HG02981 (cell line): ENCODE measurements at regions not wholly inside any gene's neighbourhood (a gene's known extent, or its start where the extent isn't known, plus 50 kb on each side); places are given as distances from the start of the nearest gene placed in this dataset.

Experiments used
- ATAC-seq: cut with Tn5 transposase; IDR thresholded peaks from one replicate; pipeline ENCODE4 v1.9.1; 2021; ENCODE audit warnings: mild to moderate bottlenecking, moderate library complexity; ENCODE audit not compliant: unreplicated experiment

- ATAC-seq, result no peak
Observed at GRCh38 chr3:174398761-174399160, 460.4 kb upstream of the NAALADL2 start.

- ATAC-seq, result no peak
Observed at GRCh38 chr3:174403831-174404230, 455.3 kb upstream of the NAALADL2 start.

- ATAC-seq, result no peak
Observed at GRCh38 chr3:174408310-174408709, 450.8 kb upstream of the NAALADL2 start.

GRCh38 chr3:174409086-174409743 is 449.9 kb upstream of the NAALADL2 start:
- ATAC-seq, result no peak

- ATAC-seq, result no peak
Observed at GRCh38 chr3:174413062-174413912, 445.8 kb upstream of the NAALADL2 start.

- ATAC-seq, result no peak
Observed at GRCh38 chr3:174414902-174415301, 444.2 kb upstream of the NAALADL2 start.

DNA sequence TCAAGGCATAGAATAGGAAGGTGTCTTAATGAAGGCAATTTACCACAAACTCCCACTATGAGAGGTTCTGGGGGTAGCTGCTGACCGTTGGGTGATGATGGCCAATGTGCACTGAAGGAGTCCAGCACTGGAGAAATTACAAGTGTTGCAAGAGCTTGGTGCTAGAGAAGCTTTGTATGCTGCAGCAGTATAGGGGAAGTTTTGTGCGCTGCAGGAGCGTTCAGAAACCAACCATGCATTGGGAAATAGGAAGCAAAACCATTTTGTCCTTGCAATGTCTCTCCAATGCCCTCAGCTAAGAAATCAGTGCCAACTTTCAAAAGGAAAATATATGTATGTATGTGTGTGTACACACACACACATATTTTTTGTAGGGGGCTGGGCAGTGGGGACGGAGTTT is 441.6 kb upstream of the NAALADL2 start:
- no peak for ATAC-seq

- ATAC-seq, result no peak
Observed at GRCh38 chr3:174419216-174419615, 439.9 kb upstream of the NAALADL2 start.

DNA sequence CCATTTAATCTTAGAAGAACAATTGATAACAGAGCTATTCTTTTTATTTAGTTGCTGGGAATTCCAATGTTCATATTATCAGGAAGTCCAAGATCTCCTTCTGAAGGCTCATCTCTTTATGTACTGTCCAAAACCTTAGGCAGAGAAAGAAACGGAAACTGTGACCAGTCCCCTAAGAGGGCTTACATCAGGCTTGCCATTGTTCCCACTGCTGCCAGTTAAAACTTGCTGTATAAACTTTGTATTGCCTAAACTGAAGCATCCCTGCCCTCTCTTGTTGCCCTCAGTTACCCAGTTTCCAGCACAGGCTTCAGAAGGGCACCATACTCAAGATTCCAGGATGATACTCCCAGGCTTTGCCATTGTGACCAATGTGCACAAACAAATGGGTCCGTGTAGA is 435.2 kb upstream of the NAALADL2 start:
- no peak for ATAC-seq

GRCh38 chr3:174424656-174425055 is 434.5 kb upstream of the NAALADL2 start:
- no peak for ATAC-seq

GRCh38 chr3:174425422-174425821 is 433.7 kb upstream of the NAALADL2 start:
- ATAC-seq, result no peak

- ATAC-seq, result no peak
Observed at GRCh38 chr3:174430986-174431385, 428.1 kb upstream of the NAALADL2 start.

- no peak for ATAC-seq
Observed at GRCh38 chr3:174431717-174432116, 427.4 kb upstream of the NAALADL2 start.

GRCh38 chr3:174436367-174436766 is 422.8 kb upstream of the NAALADL2 start:
- ATAC-seq, result no peak

DNA sequence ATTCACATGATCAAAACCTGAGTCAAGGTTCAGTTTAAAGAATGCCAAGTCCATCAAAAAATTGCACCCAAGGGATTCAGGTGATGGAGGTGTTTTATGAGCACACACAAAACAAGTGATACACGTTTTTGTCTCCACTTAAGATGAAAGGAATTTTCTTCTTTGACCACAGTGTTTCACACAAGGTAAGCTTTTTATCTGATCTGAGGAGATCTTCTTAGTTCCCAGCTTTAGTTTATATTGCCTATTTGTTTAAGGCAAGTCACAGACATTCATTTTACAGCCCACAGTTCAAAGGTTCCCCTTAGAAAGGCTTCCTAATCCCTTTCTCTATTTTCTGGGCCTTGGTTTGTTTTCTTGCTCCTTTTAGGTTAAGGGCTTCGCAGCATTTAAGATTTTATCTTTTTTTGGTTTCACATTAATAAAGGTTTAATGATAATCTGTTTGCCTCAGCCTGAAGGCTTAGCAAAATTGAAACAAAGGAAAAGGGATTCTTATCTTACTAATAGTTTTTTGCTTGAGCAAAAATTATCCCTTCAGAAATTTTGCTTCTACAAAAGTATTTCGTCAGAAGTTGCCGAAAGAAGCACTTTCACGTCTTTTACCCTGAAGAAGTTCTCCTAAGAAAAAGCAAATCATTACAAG is 420.5 kb upstream of the NAALADL2 start:
- ATAC-seq, result no peak

GRCh38 chr3:174439331-174440252 is 419.5 kb upstream of the NAALADL2 start:
- ATAC-seq, result no peak

DNA sequence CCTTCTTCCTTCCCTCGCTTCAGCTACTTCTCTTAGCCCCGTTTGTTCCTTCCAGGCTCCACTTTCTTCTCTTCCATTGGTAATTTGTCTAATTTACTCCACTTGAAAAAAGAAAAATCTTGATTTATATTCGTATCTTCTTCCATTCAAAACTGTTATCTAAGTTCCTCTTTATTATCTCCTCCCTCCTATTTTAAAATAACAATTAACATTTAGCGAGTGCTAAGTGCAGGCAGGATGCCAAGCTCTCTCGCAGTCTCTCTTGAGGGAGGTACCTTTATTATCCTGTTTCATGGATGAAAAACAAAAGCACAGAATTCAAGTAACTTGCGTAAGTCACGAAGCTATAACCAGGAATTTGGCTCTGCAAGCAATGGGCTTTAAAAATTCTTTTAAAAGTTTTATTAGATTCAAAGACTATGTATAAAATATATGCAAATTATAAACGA is 418.9 kb upstream of the NAALADL2 start:
- ATAC-seq, result no peak

- peak; percentile 75 for ATAC-seq
Observed at GRCh38 chr3:174440741-174441587, 418.2 kb upstream of the NAALADL2 start.

- ATAC-seq, result no peak
Observed at GRCh38 chr3:174441588-174442301, 417.4 kb upstream of the NAALADL2 start.
